OCI-LY3 (cell line): ENCODE measurements at regions not wholly inside any gene's neighbourhood (a gene's known extent, or its start where the extent isn't known, plus 50 kb on each side); places are given as distances from the start of the nearest gene placed in this dataset.

ENCODE experiments used
- H2AFZ ChIP-seq: fragments of 200-600, 300-600 bp; shearing (Covaris generic); 2 replicates; pipeline ENCODE4 v1.6.0; 2014; ENCODE audit warnings: antibody characterized with exemption, low read depth, low read length
- H3K27ac ChIP-seq: fragments of 200-600, 300-600 bp; sonication (generic); 2 replicates; pipeline ENCODE4 v1.5.1; 2014; ENCODE audit warnings: mild to moderate bottlenecking, low read length, moderate library complexity, mixed read lengths
- H3K27me3 ChIP-seq: fragments of 200-600, 300-600 bp; sonication (generic); 2 replicates; pipeline ENCODE4 v1.6.1; 2014; ENCODE audit warnings: low read depth, low read length, mixed read lengths
- H3K36me3 ChIP-seq: fragments of 200-600, 300-600 bp; sonication (generic); replicated peaks from 2 replicates; pipeline ENCODE3; 2014; ENCODE audit warnings: low read depth, low read length, mixed read lengths
- H3K4me1 ChIP-seq: fragments of 300-600, 200-600 bp; sonication (generic); 2 replicates; pipeline ENCODE4 v1.6.1; 2014; ENCODE audit warnings: low read length, mixed read lengths
- H3K4me2 ChIP-seq: fragments of 200-600, 300-600 bp; sonication (generic); 2 replicates; pipeline ENCODE4 v1.6.1; 2014; ENCODE audit warnings: low read length, mixed read lengths
- H3K4me3 ChIP-seq: fragments of 300-600, 200-600 bp; sonication (generic); 2 replicates; pipeline ENCODE4 v1.5.1; 2014; ENCODE audit warnings: antibody characterized with exemption, mild to moderate bottlenecking, low read length, moderate library complexity
- H3K79me2 ChIP-seq: fragments of 300-600, 200-600 bp; shearing (Covaris generic); 2 replicates; pipeline ENCODE4 v1.6.1; 2014; ENCODE audit warnings: mild to moderate bottlenecking, low read length, mixed read lengths
- H3K9ac ChIP-seq: fragments of 300-600, 200-600 bp; shearing (Covaris generic); 2 replicates; pipeline ENCODE4 v1.6.0; 2014; ENCODE audit warnings: mild to moderate bottlenecking, low read length, moderate library complexity
- H3K9me3 ChIP-seq: fragments of 200-600, 300-600 bp; shearing (Covaris generic); 2 replicates; pipeline ENCODE4 v1.6.1; 2014; ENCODE audit warnings: low read length, mixed read lengths; ENCODE audit not compliant: insufficient read depth
- H4K20me1 ChIP-seq: fragments of 200-600, 300-600 bp; sonication (generic); 2 replicates; pipeline ENCODE4 v1.6.1; 2016; ENCODE audit warnings: low read length, mixed read lengths; ENCODE audit not compliant: insufficient read depth
- CTCF ChIP-seq: fragments of 200-600, 300-600 bp; sonication (generic); IDR thresholded peaks from 2 replicates; pipeline ENCODE4 v1.5.1; 2014; ENCODE audit warnings: antibody characterized with exemption, low read length, low read depth
- EZH2phosphoT487 ChIP-seq: fragments of 200-600 bp; shearing (Covaris generic); IDR thresholded peaks from 2 replicates; pipeline ENCODE4 v1.6.1; 2018; ENCODE audit warnings: antibody characterized with exemption, mixed run types, low read depth

GRCh38 chr1:243964915-243965314 is 86.2 kb upstream of the ZBTB18 start:
- no peaks in the 10 kb centered on the region for H3K4me1 ChIP-seq
- no peak overlapping the region for H3K4me2 ChIP-seq
- H3K27me3 ChIP-seq, result peaks cover 52% of the 10 kb centered on the region
- no peaks in the 10 kb centered on the region for H4K20me1 ChIP-seq
- H3K9ac ChIP-seq, result no peak overlapping the region
- no peaks in the 10 kb centered on the region for H3K36me3 ChIP-seq
- H3K4me3 ChIP-seq, result no peak overlapping the region
- no peak overlapping the region for H2AFZ ChIP-seq
- no peaks in the 10 kb centered on the region for H3K79me2 ChIP-seq
- H3K9me3 ChIP-seq, result no peaks in the 10 kb centered on the region
- H3K27ac ChIP-seq, result no peak overlapping the region
- TF ChIP-seq EZH2phosphoT487 (no peak), CTCF (no peak)

DNA sequence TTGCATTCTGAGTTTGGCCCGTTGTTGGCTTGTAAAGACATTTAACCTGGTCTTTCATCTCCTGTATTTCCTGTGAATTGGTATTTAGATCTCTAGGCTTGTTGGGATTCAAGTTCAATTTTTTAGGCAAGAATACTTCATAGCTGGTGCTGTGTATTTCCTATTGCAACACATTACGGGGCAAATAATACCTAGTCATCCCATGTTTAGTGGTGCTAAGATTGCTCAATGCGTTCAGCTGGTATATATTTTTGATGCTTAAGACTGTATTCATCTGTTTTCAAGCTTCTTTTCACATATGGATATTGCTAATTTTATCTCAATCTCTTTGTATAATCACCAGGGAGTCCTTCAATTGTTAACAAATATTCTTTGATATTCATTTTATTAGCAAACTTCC is 87.5 kb upstream of the ZBTB18 start:
- H3K27ac ChIP-seq, result no peak overlapping the region
- no peak overlapping the region for H3K4me3 ChIP-seq
- no peaks in the 10 kb centered on the region for H3K79me2 ChIP-seq
- peaks cover 53% of the 10 kb centered on the region for H3K27me3 ChIP-seq
- H3K4me1 ChIP-seq, result no peaks in the 10 kb centered on the region
- H3K9me3 ChIP-seq, result no peaks in the 10 kb centered on the region
- H4K20me1 ChIP-seq, result no peaks in the 10 kb centered on the region
- no peak overlapping the region for H3K4me2 ChIP-seq
- H2AFZ ChIP-seq, result no peak overlapping the region
- TF ChIP-seq CTCF, result no peak
- no peak for TF ChIP-seq EZH2phosphoT487
- no peaks in the 10 kb centered on the region for H3K36me3 ChIP-seq
- H3K9ac ChIP-seq, result no peak overlapping the region

DNA sequence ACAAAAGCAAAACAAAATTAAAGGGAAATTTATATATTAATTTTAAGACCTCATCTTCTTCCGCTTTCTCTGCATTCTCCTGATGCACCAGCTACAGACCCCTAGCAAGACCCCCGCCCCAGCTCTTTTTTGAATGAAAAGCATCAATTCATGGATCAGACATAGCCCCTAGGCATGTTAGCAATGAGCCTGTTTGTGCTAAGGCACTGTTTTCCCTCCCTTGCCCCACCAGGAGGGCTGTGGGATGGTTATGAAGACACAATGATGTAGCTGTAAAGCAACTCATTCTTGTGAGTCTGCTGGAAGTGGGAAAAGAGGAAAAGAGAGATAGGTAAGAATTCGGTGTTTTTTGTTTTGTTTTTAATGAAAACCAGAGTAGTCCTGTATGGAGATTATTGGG is 88.5 kb upstream of the ZBTB18 start:
- H3K79me2 ChIP-seq, result no peaks in the 10 kb centered on the region
- H4K20me1 ChIP-seq, result no peaks in the 10 kb centered on the region
- H3K4me2 ChIP-seq, result no peak overlapping the region
- H3K4me1 ChIP-seq, result no peaks in the 10 kb centered on the region
- TF ChIP-seq EZH2phosphoT487, result no peak
- TF ChIP-seq CTCF, result no peak
- no peak overlapping the region for H3K27ac ChIP-seq
- H3K27me3 ChIP-seq, result peaks cover 47% of the 10 kb centered on the region
- no peak overlapping the region for H3K9ac ChIP-seq
- H3K36me3 ChIP-seq, result no peaks in the 10 kb centered on the region
- H3K4me3 ChIP-seq, result no peak overlapping the region
- H3K9me3 ChIP-seq, result no peaks in the 10 kb centered on the region
- no peak overlapping the region for H2AFZ ChIP-seq

GRCh38 chr1:243959998-243960397 is 91.1 kb upstream of the ZBTB18 start:
- no peaks in the 10 kb centered on the region for H4K20me1 ChIP-seq
- H3K27me3 ChIP-seq, result peaks cover 65% of the 10 kb centered on the region
- no peak overlapping the region for H3K9ac ChIP-seq
- H3K79me2 ChIP-seq, result no peaks in the 10 kb centered on the region
- no peak overlapping the region for H3K4me2 ChIP-seq
- H2AFZ ChIP-seq, result no peak overlapping the region
- H3K4me3 ChIP-seq, result no peak overlapping the region
- H3K36me3 ChIP-seq, result no peaks in the 10 kb centered on the region
- no peak for TF ChIP-seq CTCF
- TF ChIP-seq EZH2phosphoT487, result no peak
- no peaks in the 10 kb centered on the region for H3K9me3 ChIP-seq
- H3K27ac ChIP-seq, result no peak overlapping the region
- no peaks in the 10 kb centered on the region for H3K4me1 ChIP-seq
